ENCODE measurements at regions not wholly inside any gene's neighbourhood (a gene's known extent, or its start where the extent isn't known, plus 50 kb on each side); places are given as distances from the start of the nearest gene placed in this dataset.

- TF ChIP-seq CTCF (conservative IDR thresholded peaks at IDR 0.05; ENCODE audit: low read depth, low read length) (peak; percentile 10; the same call in 1 of the 2 replicates), EZH2 (IDR thresholded peaks at IDR 0.05; ENCODE audit: borderline replicate concordance, low read depth, low read length, poor library complexity, severe bottlenecking) (no peak)
These were observed 94.5 kb upstream of the BTN3A2 start for GRCh38 chr6:26270486-26270861.

Data from A673 (cell line).